IMR-90 (cell line): ENCODE measurements at regions not wholly inside any gene's neighbourhood (a gene's known extent, or its start where the extent isn't known, plus 50 kb on each side); places are given as distances from the start of the nearest gene placed in this dataset.

ENCODE experiments used
- ATAC-seq: fragments of 200-7000 bp; cut with Tn5 transposase; 2 replicates; pipeline ENCODE4 v1.9.1; 2020; ENCODE audit warnings: low read depth, mild to moderate bottlenecking, moderate library complexity
- BruUV-seq: library from RNA; stranded (reverse); fragments of 400-500 nt; replicated peaks from 2 replicates; lab custom pipeline; 2021; lab: Mats Ljungman, UMichigan
- CTCF ChIA-PET: fragments of 300-600 bp; formaldehyde crosslinking; extraction: SDS; loops from one replicate; lab custom pipeline; 2021; ENCODE audit warnings: antibody characterized with exemption; lab: Yijun Ruan, JAX
- POLR2A ChIA-PET: fragments of 300-600 bp; sonication (Branson Sonifier 250); formaldehyde crosslinking; loops from one replicate; lab custom pipeline; 2022; ENCODE audit warnings: antibody characterized with exemption; ENCODE audit not compliant: unreplicated experiment; lab: Charles Lee
- DNase-seq: peaks from one replicate; pipeline ENCODE4 v3.0.0; 2013
- H2AFZ ChIP-seq: replicated peaks from 2 replicates; pipeline ENCODE3; 2013; ENCODE audit warnings: low read length, mild to moderate bottlenecking; ENCODE audit not compliant: poor library complexity
- H2AK5ac ChIP-seq: 2 replicates; pipeline ENCODE4 v1.6.1; 2013; ENCODE audit warnings: low read depth, low read length, inconsistent platforms
- H2AK9ac ChIP-seq: replicated peaks from 2 replicates; pipeline ENCODE3; 2013; ENCODE audit warnings: mild to moderate bottlenecking, low read depth, low read length, moderate library complexity; ENCODE audit not compliant: poor library complexity
- H2BK120ac ChIP-seq: 2 replicates; pipeline ENCODE4 v1.6.1; 2013; ENCODE audit warnings: low read depth, low read length, inconsistent platforms
- H2BK15ac ChIP-seq: 3 replicates; pipeline ENCODE4 v1.6.1; 2013; ENCODE audit warnings: low read depth, low read length, inconsistent platforms
- H2BK20ac ChIP-seq: 2 replicates; pipeline ENCODE4 v1.6.1; 2013; ENCODE audit warnings: low read depth, mild to moderate bottlenecking, inconsistent platforms, low read length, moderate library complexity
- H2BK5ac ChIP-seq: 2 replicates; pipeline ENCODE4 v1.6.1; 2013; ENCODE audit warnings: mild to moderate bottlenecking, low read depth, low read length, inconsistent platforms; ENCODE audit not compliant: poor library complexity, severe bottlenecking
- H3K14ac ChIP-seq: replicated peaks from 2 replicates; pipeline ENCODE4 v1.6.1; 2013; ENCODE audit warnings: low read depth, low read length, inconsistent platforms
- H3K18ac ChIP-seq: 2 replicates; pipeline ENCODE4 v1.6.1; 2013; ENCODE audit warnings: low read depth, low read length, control low read depth
- H3K23ac ChIP-seq: 2 replicates; pipeline ENCODE4 v1.6.1; 2013; ENCODE audit warnings: low read depth, low read length, inconsistent platforms
- H3K27ac ChIP-seq: 2 replicates; pipeline ENCODE4 v1.5.1; 2013; ENCODE audit warnings: mild to moderate bottlenecking, control low read depth, low read length; ENCODE audit not compliant: insufficient read depth
- H3K27me3 ChIP-seq: 2 replicates; pipeline ENCODE4 v1.6.1; 2013; ENCODE audit warnings: low read length; ENCODE audit not compliant: control insufficient read depth, insufficient read depth
- H3K36me3 ChIP-seq: 2 replicates; pipeline ENCODE4 v1.6.1; 2013; ENCODE audit warnings: low read length, mixed read lengths; ENCODE audit not compliant: control insufficient read depth, insufficient read depth
- H3K4ac ChIP-seq: 2 replicates; pipeline ENCODE4 v1.6.1; 2013; ENCODE audit warnings: low read depth, low read length, inconsistent platforms
- H3K4me1 ChIP-seq: 2 replicates; pipeline ENCODE4 v1.6.1; 2013; ENCODE audit warnings: low read length, mixed read lengths; ENCODE audit not compliant: control insufficient read depth, insufficient read depth
- H3K4me2 ChIP-seq: 2 replicates; pipeline ENCODE4 v1.6.1; 2013; ENCODE audit warnings: low read depth, mild to moderate bottlenecking, control low read depth, low read length, moderate library complexity
- H3K4me3 ChIP-seq: 2 replicates; pipeline ENCODE4 v1.5.1; 2013; ENCODE audit warnings: low read depth, mild to moderate bottlenecking, control low read depth, low read length, moderate library complexity; ENCODE audit not compliant: insufficient read depth
- H3K56ac ChIP-seq: 2 replicates; pipeline ENCODE4 v1.6.1; 2013; ENCODE audit warnings: low read length, inconsistent platforms; ENCODE audit not compliant: insufficient read depth; ENCODE audit errors: extremely low read depth
- H3K79me1 ChIP-seq, 2 experiments: 2 replicates each; pipeline ENCODE4 v1.6.1; 2013; ENCODE audit warnings: low read length in 2 of 2, inconsistent platforms in 1 of 2, low read depth in 1 of 2
- H3K9ac ChIP-seq: 2 replicates; pipeline ENCODE4 v1.6.1; 2013; ENCODE audit warnings: low read depth, low read length, control low read depth
- H3K9me1 ChIP-seq: 2 replicates; pipeline ENCODE4 v1.6.1; 2013; ENCODE audit warnings: low read length, inconsistent platforms; ENCODE audit not compliant: insufficient read depth
- H3K9me3 ChIP-seq: 2 replicates; pipeline ENCODE4 v1.6.1; 2013; ENCODE audit warnings: low read length; ENCODE audit not compliant: control insufficient read depth, insufficient read depth
- H4K20me1 ChIP-seq: 2 replicates; pipeline ENCODE4 v1.6.1; 2013; ENCODE audit warnings: low read length, inconsistent platforms; ENCODE audit not compliant: insufficient read depth
- H4K5ac ChIP-seq: 2 replicates; pipeline ENCODE4 v1.6.1; 2013; ENCODE audit warnings: mild to moderate bottlenecking, low read depth, low read length, control low read depth
- H4K8ac ChIP-seq, 2 experiments: 2 replicates each; pipeline ENCODE4 v1.6.1; 2013; ENCODE audit warnings: low read depth in 2 of 2, low read length in 2 of 2, control low read depth in 1 of 2, inconsistent platforms in 1 of 2
- H4K91ac ChIP-seq: 2 replicates; pipeline ENCODE4 v1.6.1; 2013; ENCODE audit warnings: low read depth, low read length, inconsistent platforms; ENCODE audit not compliant: insufficient read depth
- CHD1 ChIP-seq: IDR thresholded peaks from 2 replicates; pipeline ENCODE4 v1.6.1; 2012; ENCODE audit warnings: low read depth, low read length, improper control_type of control experiment
- FOS ChIP-seq: fragments of 150-350 bp; IDR thresholded peaks from 2 replicates; pipeline ENCODE4 v1.6.1; 2016; ENCODE audit warnings: low read depth, low read length
- MAFK ChIP-seq: IDR thresholded peaks from 2 replicates; pipeline ENCODE4 v1.6.1; 2012; ENCODE audit warnings: low read depth, low read length, improper control_type of control experiment
- MXI1 ChIP-seq: IDR thresholded peaks from 2 replicates; pipeline ENCODE4 v1.6.1; 2012; ENCODE audit warnings: low read depth, mild to moderate bottlenecking, low read length, moderate library complexity, borderline replicate concordance
- POLR2A ChIP-seq: IDR thresholded peaks from 2 replicates; pipeline ENCODE4 v1.6.1; 2012; ENCODE audit warnings: mild to moderate bottlenecking, low read depth, low read length
- SMC3 ChIP-seq: fragments of 150-350 bp; IDR thresholded peaks from 2 replicates; pipeline ENCODE4 v1.6.1; 2016; ENCODE audit warnings: low read depth, mild to moderate bottlenecking, antibody characterized with exemption, low read length, moderate library complexity
- WGBS, 2 experiments: methylation state at CpG; one replicate each; pipeline versions ENCODE4 v1.1.5 to v1.1.7; 2013; ENCODE audit warnings: missing lambda C conversion rate in 2 of 2; ENCODE audit not compliant: insufficient read length in 1 of 2; ENCODE audit errors: extremely low coverage in 2 of 2; 5-methylcytosine and 5-hydroxymethylcytosine counted together
- dilution Hi-C: fragments of 300-500 bp; cut with HindIII; formaldehyde crosslinking; loops from one replicate; pipeline ENCODE4 v1.14.3; 2018; ENCODE audit warnings: low sequenced_read_pairs; ENCODE audit not compliant: unreplicated experiment
- in situ Hi-C: fragments of 300-500 bp; cut with MboI; formaldehyde crosslinking; loops from 3 replicates; pipeline ENCODE4 v1.14.3; 2019; ENCODE audit warnings: low sequenced_read_pairs, inconsistent platforms, mixed read lengths
- intact Hi-C: fragments of 100-400 bp; cut with micrococcal nuclease; formaldehyde crosslinking; loops from 2 replicates; pipeline ENCODE4 v1.10.0; 2022
- TF ChIP-seq, protein P1 (sequence below): conservative IDR thresholded peaks from 2 replicates; pipeline ENCODE4 v1.5.1; 2012; ENCODE audit warnings: mild to moderate bottlenecking, low read depth, low read length, improper control_type of control experiment

GRCh38 chr3:26208201-26208600 is 414.4 kb upstream of the LRRC3B start:
- no peak overlapping the region for H3K4me2 ChIP-seq
- H2AFZ ChIP-seq, result no peak overlapping the region
- no peak overlapping the region for H2BK5ac ChIP-seq
- H3K9me3 ChIP-seq, result 0 out of 2 replicates have a peak, but pooled peaks cover 2% of the 10 kb centered on the region
- no peaks in the 10 kb centered on the region for H3K9me1 ChIP-seq
- H3K79me1 ChIP-seq, result no peaks in the 10 kb centered on the region
- no peak overlapping the region for H3K4ac ChIP-seq
- no peak overlapping the region for H4K91ac ChIP-seq
- no peaks in the 10 kb centered on the region for H3K4me1 ChIP-seq
- ATAC-seq, result no peak
- no peak for TF ChIP-seq CHD1
- no peak for TF ChIP-seq MAFK
- TF ChIP-seq SMC3, result no peak
- TF ChIP-seq, protein P1, sequence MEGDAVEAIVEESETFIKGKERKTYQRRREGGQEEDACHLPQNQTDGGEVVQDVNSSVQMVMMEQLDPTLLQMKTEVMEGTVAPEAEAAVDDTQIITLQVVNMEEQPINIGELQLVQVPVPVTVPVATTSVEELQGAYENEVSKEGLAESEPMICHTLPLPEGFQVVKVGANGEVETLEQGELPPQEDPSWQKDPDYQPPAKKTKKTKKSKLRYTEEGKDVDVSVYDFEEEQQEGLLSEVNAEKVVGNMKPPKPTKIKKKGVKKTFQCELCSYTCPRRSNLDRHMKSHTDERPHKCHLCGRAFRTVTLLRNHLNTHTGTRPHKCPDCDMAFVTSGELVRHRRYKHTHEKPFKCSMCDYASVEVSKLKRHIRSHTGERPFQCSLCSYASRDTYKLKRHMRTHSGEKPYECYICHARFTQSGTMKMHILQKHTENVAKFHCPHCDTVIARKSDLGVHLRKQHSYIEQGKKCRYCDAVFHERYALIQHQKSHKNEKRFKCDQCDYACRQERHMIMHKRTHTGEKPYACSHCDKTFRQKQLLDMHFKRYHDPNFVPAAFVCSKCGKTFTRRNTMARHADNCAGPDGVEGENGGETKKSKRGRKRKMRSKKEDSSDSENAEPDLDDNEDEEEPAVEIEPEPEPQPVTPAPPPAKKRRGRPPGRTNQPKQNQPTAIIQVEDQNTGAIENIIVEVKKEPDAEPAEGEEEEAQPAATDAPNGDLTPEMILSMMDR, result no peak
- TF ChIP-seq MXI1, result no peak
- TF ChIP-seq FOS, result no peak
- no peak for TF ChIP-seq POLR2A
- dilution Hi-C loops, result no loop called here
- in situ Hi-C loops, result no loop called here
- no peaks in the 10 kb centered on the region for H4K20me1 ChIP-seq
- no peak overlapping the region for H2BK15ac ChIP-seq
- H4K5ac ChIP-seq, result no peak overlapping the region
- intact Hi-C loops, result no loop called here
- no peak overlapping the region for H3K9ac ChIP-seq
- H3K23ac ChIP-seq, result no peak overlapping the region
- H3K27me3 ChIP-seq, result no peaks in the 10 kb centered on the region
- no peak overlapping the region for H4K8ac ChIP-seq
- H2BK20ac ChIP-seq, result no peak overlapping the region
- H3K14ac ChIP-seq, result no peak overlapping the region
- no peak overlapping the region for H2BK120ac ChIP-seq
- CTCF ChIA-PET, result interaction anchor here (0.6 kb wide), 1 partner anchor 140 kb away, joined by 3 read pairs; no protein-coding TSS in a partner anchor
- H2AK9ac ChIP-seq, result no peak overlapping the region
- DNase-seq, result no peak
- H2AK5ac ChIP-seq, result no peak overlapping the region
- H3K56ac ChIP-seq, result no peak overlapping the region
- no peak overlapping the region for H3K27ac ChIP-seq
- no CpG with 5 or more reads among the region's 4 CpGs for WGBS, 2 experiments
- POLR2A ChIA-PET, result no interaction called here
- H3K36me3 ChIP-seq, result no peaks in the 10 kb centered on the region
- H3K4me3 ChIP-seq, result no peak overlapping the region
- BruUV-seq, result no TSS peak
- no peak overlapping the region for H3K18ac ChIP-seq
